Hepatocyte (in vitro differentiated cells): ENCODE measurements at regions not wholly inside any gene's neighbourhood (a gene's known extent, or its start where the extent isn't known, plus 50 kb on each side); places are given as distances from the start of the nearest gene placed in this dataset.
"Not testable (repeated sequence)": the region's sequence is repeated elsewhere in the genome, so short reads cannot be mapped to it uniquely, and the experiment has no call there.

Source experiments
- DNase-seq: peaks from one replicate; pipeline ENCODE4 v3.0.0-alpha.2; 2016; ENCODE audit warnings: low spot score
- H2AFZ ChIP-seq: fragments of 200-600 bp; sonication (generic); 2 replicates; pipeline ENCODE4 v1.6.0; 2016; ENCODE audit warnings: antibody characterized with exemption, mild to moderate bottlenecking
- H3K27ac ChIP-seq: fragments of 200-600 bp; sonication (generic); 2 replicates; pipeline ENCODE4 v1.5.1; 2016; ENCODE audit warnings: mild to moderate bottlenecking
- H3K27me3 ChIP-seq: fragments of 200-600 bp; sonication (generic); 2 replicates; pipeline ENCODE4 v1.6.1; 2016
- H3K36me3 ChIP-seq: fragments of 200-600 bp; sonication (generic); replicated peaks from 2 replicates; pipeline ENCODE4 v1.5.1; 2016; ENCODE audit warnings: low read depth; ENCODE audit not compliant: insufficient read depth
- H3K4me1 ChIP-seq: fragments of 200-600 bp; sonication (generic); 2 replicates; pipeline ENCODE4 v1.5.1; 2016; ENCODE audit warnings: mild to moderate bottlenecking, moderate library complexity; ENCODE audit not compliant: insufficient read depth
- H3K4me2 ChIP-seq: fragments of 200-600 bp; sonication (generic); 2 replicates; pipeline ENCODE4 v1.6.0; 2016
- H3K4me3 ChIP-seq: fragments of 200-600 bp; sonication (generic); 2 replicates; pipeline ENCODE4 v1.5.1; 2016; ENCODE audit warnings: mild to moderate bottlenecking
- H3K79me2 ChIP-seq: fragments of 200-600 bp; sonication (generic); 2 replicates; pipeline ENCODE4 v1.6.0; 2017; ENCODE audit warnings: mild to moderate bottlenecking
- H3K9me2 ChIP-seq: fragments of 200-600 bp; sonication (generic); replicated peaks from 2 replicates; pipeline ENCODE4 v1.6.0; 2017; ENCODE audit warnings: mild to moderate bottlenecking; ENCODE audit not compliant: insufficient read depth
- H3K9me3 ChIP-seq: fragments of 200-600 bp; sonication (generic); 2 replicates; pipeline ENCODE4 v1.5.1; 2016; ENCODE audit warnings: low read depth, mild to moderate bottlenecking
- H4K20me1 ChIP-seq: fragments of 200-600 bp; sonication (generic); 2 replicates; pipeline ENCODE4 v1.6.0; 2016; ENCODE audit warnings: mild to moderate bottlenecking; ENCODE audit not compliant: insufficient read depth, poor library complexity, severe bottlenecking
- EZH2 ChIP-seq: fragments of 200-600 bp; sonication (generic); IDR thresholded peaks from 2 replicates; pipeline ENCODE4 v1.6.1; 2016; ENCODE audit warnings: antibody characterized with exemption, mild to moderate bottlenecking, borderline replicate concordance
- EZH2phosphoT487 ChIP-seq: fragments of 200-600 bp; sonication (generic); IDR thresholded peaks from one replicate; pipeline ENCODE4 v1.6.1; 2018; ENCODE audit warnings: antibody characterized with exemption, mild to moderate bottlenecking, low read depth, moderate library complexity; ENCODE audit not compliant: unreplicated experiment, severe bottlenecking
- WGBS: methylation state at CpG from one replicate; pipeline ENCODE4 v1.1.6; 2016; ENCODE audit warnings: low lambda C conversion rate; ENCODE audit errors: missing lambda C conversion rate; 5-methylcytosine and 5-hydroxymethylcytosine counted together
- TF ChIP-seq, protein P1 (sequence below): fragments of 200-600 bp; sonication (generic); IDR thresholded peaks from 2 replicates; pipeline ENCODE4 v1.5.1; 2016; ENCODE audit warnings: antibody characterized with exemption, mild to moderate bottlenecking; ENCODE audit not compliant: poor library complexity

DNA sequence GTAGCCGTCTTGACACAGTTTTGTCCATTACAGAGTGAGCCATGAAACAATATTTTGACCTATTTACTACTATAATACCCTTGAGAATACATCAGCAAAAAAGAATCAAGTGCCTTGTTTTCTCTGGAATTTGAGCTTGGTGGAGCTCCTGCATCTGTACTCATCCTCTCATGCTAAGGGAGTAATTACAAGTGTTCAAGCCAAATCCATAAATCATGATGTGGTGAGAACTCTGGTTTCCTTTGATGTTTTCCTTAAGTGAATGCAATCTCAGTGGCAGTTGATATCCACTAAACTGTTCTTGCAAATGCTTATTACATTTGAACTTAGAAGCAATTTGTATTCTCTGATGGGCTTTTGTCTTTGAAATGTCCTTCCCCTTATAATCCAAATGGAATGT lies 824.6 kb upstream of the TMPRSS15 start:
- 74% methylated on average over 1 of the region's 1 CpG for WGBS
- Histone ChIP-seq H3K4me3 (no peak overlapping the region), H3K4me1 (no peaks in the 10 kb centered on the region), H3K79me2 (no peaks in the 10 kb centered on the region), H2AFZ (no peak overlapping the region), H3K27me3 (no peaks in the 10 kb centered on the region), H3K9me3 (no peaks in the 10 kb centered on the region), H3K4me2 (no peak overlapping the region), H3K36me3 (no peaks in the 10 kb centered on the region), H3K27ac (no peak overlapping the region), H3K9me2 (no peaks in the 10 kb centered on the region), H4K20me1 (no peaks in the 10 kb centered on the region)
- DNase-seq = no peak
- TF ChIP-seq EZH2phosphoT487 = no peak
- no peak for TF ChIP-seq EZH2
- TF ChIP-seq, protein P1, sequence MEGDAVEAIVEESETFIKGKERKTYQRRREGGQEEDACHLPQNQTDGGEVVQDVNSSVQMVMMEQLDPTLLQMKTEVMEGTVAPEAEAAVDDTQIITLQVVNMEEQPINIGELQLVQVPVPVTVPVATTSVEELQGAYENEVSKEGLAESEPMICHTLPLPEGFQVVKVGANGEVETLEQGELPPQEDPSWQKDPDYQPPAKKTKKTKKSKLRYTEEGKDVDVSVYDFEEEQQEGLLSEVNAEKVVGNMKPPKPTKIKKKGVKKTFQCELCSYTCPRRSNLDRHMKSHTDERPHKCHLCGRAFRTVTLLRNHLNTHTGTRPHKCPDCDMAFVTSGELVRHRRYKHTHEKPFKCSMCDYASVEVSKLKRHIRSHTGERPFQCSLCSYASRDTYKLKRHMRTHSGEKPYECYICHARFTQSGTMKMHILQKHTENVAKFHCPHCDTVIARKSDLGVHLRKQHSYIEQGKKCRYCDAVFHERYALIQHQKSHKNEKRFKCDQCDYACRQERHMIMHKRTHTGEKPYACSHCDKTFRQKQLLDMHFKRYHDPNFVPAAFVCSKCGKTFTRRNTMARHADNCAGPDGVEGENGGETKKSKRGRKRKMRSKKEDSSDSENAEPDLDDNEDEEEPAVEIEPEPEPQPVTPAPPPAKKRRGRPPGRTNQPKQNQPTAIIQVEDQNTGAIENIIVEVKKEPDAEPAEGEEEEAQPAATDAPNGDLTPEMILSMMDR = no peak

DNA sequence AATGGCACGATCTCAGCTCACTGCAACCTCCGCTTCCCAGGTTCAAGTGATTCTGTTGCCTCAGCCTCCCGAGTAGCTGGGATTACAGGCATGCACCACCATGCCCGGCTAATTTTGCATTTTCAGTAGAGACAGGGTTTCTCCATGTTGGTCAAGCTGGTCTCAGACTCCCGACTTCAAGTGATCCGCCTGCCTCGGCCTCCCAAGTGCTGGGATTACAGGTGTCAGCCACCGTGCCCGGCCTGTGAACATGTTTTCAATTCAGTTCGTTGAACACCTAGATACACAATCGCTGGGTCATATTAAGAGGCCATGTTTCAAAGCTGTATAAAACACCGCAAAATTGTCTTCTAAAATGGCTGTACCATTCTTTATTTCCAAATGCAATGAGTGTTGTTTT lies 830.3 kb upstream of the TMPRSS15 start:
- H3K79me2 ChIP-seq, H4K20me1 ChIP-seq, DNase-seq, H3K4me2 ChIP-seq, H3K9me2 ChIP-seq, H3K4me3 ChIP-seq, H3K9me3 ChIP-seq, H3K36me3 ChIP-seq, H3K27ac ChIP-seq, H3K27me3 ChIP-seq, H3K4me1 ChIP-seq, H2AFZ ChIP-seq: not testable (repeated sequence)
- WGBS = 88% methylated on average over 12 of the region's 12 CpGs

DNA sequence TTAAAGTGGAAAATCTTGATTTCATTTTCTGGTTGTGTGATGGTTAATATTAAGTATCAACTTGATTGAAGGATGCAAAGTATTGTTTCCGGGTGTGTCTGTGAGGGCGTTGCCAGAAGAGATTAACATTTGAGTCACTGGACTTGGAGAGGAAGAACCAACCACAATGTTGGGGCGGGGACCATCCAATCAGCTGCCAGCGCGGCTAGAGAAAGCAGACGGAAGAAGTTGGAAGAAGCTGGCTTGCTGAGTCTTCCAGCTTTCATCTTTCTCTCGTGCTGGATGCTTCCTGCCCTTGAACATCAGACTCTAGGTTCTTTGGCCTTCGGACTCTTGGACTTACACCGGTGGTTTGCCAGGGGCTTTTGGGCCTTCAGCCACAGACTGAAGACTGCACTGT lies 832.6 kb upstream of the TMPRSS15 start:
- Histone ChIP-seq H3K27me3 (no peaks in the 10 kb centered on the region), H3K27ac (no peak overlapping the region), H4K20me1 (no peaks in the 10 kb centered on the region), H2AFZ (no peak overlapping the region), H3K4me3 (no peak overlapping the region), H3K36me3 (no peaks in the 10 kb centered on the region), H3K79me2 (no peaks in the 10 kb centered on the region), H3K4me1 (no peaks in the 10 kb centered on the region), H3K4me2 (no peak overlapping the region), H3K9me2 (no peaks in the 10 kb centered on the region), H3K9me3 (no peaks in the 10 kb centered on the region)
- TF ChIP-seq EZH2phosphoT487 (no peak), EZH2 (no peak)
- TF ChIP-seq, protein P1 = no peak
- WGBS = 94% methylated on average over 9 of the region's 9 CpGs
- DNase-seq = no peak

DNA sequence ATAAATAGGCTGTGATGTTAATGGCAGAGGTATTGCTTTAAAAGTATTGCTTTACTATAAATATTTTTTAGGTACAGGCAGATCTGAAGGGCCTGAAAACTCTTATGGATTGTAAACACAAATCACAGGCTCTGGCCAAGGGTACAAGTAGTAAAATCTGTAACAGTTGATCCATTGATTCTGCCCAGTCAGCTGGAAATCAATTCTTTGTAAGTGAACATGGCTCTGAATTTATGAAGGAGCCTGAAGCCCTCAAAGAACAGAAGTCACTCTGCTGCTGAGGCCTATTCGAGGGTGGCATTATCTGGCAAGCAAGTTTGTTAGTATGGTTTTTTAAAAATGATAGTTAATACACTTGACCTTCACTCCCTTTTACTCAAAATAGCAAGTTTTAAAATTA lies 834.0 kb upstream of the TMPRSS15 start:
- no peaks in the 10 kb centered on the region for H3K36me3 ChIP-seq
- no peaks in the 10 kb centered on the region for H4K20me1 ChIP-seq
- DNase-seq = no peak
- no peaks in the 10 kb centered on the region for H3K27me3 ChIP-seq
- H2AFZ ChIP-seq = no peak overlapping the region
- no peak overlapping the region for H3K4me2 ChIP-seq
- no peaks in the 10 kb centered on the region for H3K79me2 ChIP-seq
- no peak for TF ChIP-seq EZH2phosphoT487
- TF ChIP-seq, protein P1 = no peak
- no peak for TF ChIP-seq EZH2
- H3K4me1 ChIP-seq = no peaks in the 10 kb centered on the region
- H3K4me3 ChIP-seq = no peak overlapping the region
- no peaks in the 10 kb centered on the region for H3K9me2 ChIP-seq
- WGBS = 73% methylated on average over 1 of the region's 1 CpG
- H3K9me3 ChIP-seq = no peaks in the 10 kb centered on the region
- H3K27ac ChIP-seq = no peak overlapping the region
